GM18511 (cell line): ENCODE measurements at regions not wholly inside any gene's neighbourhood (a gene's known extent, or its start where the extent isn't known, plus 50 kb on each side); places are given as distances from the start of the nearest gene placed in this dataset.
"Not testable (repeated sequence)": the region's sequence is repeated elsewhere in the genome, so short reads cannot be mapped to it uniquely, and the experiment has no call there.

Source experiments
- ATAC-seq: cut with Tn5 transposase; IDR thresholded peaks from one replicate; pipeline ENCODE4 v1.9.1; 2021; ENCODE audit warnings: mild to moderate bottlenecking, moderate library complexity; ENCODE audit not compliant: unreplicated experiment

DNA sequence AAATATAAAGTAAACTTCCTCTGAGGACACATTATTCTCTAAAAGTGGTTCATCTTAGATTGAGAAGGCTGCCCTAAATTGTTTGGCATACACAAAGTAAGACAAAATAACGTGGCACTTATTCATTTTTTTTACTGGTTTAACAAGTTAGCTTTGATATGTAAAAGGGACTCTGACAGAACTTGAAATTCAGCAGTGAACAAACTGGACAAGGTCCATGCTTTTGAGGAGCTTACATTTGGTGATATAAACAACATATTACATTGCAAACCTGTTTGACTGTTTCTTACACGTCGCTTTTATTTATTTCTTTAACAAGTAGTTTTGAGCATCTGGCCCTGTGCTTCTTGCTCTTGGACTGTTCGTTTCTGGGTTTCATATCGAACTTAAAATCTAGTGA lies 253.1 kb upstream of the POM121L12 start:
- no peak for ATAC-seq

DNA sequence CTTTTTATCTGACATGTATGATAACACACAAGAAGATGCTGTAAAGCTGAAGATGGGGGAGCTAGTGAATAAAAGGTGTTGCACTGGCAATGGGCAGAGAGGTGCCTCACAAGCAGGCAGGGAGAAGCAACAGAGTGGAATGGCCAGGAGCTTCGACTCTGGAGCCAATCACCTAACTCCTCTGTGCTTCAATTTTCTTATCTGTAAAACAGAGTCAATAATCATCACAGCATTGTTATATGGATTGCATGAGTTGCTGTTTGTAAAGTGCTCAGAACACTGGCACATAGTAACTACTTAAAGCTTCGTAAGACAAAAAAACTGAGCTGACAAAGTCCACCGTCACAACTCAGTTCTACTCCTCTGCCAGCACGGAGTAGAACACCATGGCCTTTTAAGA lies 254.2 kb upstream of the POM121L12 start:
- no peak for ATAC-seq

DNA sequence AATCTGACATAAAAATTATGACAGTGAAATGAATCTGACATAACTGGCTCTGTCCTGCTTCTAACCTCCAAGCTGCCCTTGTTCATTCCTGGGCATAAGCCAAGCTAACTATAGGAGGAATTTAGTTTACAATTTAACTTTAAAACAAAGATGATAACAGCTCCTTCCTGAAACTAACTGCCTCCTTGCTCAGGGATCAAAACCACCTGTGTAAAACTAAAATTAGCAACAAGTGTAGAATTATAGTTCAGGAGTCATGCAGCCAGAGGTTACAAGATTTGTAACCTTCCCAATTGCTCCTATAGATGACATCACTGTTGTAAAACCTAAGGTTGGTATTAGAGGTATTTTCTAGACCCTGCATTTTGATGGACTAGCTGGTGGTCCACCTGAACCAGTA lies 256.4 kb upstream of the POM121L12 start:
- ATAC-seq = no peak

GRCh38 chr7:52777051-52777822 lies 258.2 kb upstream of the POM121L12 start:
- ATAC-seq = no peak

GRCh38 chr7:52775876-52776275 lies 259.6 kb upstream of the POM121L12 start:
- ATAC-seq = no peak

DNA sequence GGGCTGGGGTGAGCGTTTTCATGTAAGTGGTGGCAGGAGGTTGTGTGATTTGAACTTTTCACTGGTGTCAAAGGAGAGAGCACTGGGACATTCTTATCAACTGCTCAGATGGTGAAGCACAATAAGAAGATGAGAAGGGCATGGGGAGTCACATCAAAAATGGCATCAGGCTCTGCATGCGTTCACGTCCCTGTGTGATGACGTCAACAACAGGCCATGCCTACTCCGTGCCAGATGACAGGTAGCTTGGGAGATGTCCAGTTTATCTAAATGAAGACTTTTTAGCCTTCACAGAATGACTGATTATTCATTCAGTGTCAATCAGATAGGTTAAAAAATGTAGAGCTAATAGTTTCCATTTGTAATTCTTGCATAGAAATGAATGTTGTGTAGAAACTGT lies 264.3 kb upstream of the POM121L12 start:
- ATAC-seq = no peak

GRCh38 chr7:52764492-52765169 lies 270.8 kb upstream of the POM121L12 start:
- ATAC-seq = no peak

GRCh38 chr7:52758356-52758755 lies 277.1 kb upstream of the POM121L12 start:
- ATAC-seq = no peak

- no peak for ATAC-seq
Measured at GRCh38 chr7:52753855-52754254, 281.6 kb upstream of the POM121L12 start.

- ATAC-seq = no peak
Measured at GRCh38 chr7:52752891-52753290, 282.5 kb upstream of the POM121L12 start.

DNA sequence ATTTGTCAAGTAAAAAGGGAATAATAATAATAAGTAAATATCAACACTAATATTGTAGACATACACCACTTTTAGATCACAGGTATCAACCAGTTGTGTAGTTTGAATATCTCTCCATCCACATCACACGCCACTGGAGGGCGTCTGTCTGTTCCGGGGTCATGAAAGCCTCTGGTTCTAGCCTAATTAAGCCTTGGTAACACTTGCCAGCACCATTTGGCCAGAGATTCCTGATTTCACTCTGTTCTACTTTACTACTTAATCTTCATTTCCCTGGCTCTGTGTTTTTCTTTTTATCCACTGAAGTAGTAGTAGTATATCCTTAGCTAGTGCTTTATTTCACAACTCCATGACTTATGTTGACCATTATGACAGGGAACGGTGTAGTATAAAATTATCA lies 285.6 kb upstream of the POM121L12 start:
- ATAC-seq = no peak

- ATAC-seq = no peak
Measured at GRCh38 chr7:52747817-52748216, 287.6 kb upstream of the POM121L12 start.

DNA sequence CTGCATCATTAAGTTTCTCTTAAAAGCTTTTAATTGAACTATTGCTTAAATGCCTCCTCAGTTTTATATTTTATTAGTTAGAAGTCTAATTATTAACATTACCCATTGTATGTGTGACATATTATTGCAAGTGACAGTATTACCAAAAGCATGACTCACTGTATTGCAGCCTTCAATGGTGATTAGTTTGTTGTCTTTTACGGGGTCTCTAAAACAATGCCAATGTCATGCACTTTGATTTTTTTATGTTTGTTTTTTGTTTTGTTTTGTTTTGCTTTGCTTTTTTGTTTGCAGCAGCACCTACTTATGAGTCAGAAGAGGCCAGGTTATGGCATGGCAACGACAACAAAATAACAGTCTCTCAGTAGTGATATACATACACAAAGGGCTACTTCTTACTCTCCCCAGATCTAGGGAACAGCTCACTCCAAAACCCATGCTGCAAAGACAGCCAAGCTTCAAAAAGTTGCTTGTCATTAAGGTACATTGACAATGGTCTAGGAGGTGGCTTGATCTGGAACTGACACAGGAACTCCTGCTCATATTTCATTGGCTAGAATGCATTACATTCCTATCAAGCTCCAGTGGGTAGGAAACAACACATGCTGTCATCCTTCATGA lies 293.7 kb upstream of the POM121L12 start:
- ATAC-seq = no peak

- ATAC-seq = no peak
Measured at GRCh38 chr7:52735656-52736055, 299.8 kb upstream of the POM121L12 start.

DNA sequence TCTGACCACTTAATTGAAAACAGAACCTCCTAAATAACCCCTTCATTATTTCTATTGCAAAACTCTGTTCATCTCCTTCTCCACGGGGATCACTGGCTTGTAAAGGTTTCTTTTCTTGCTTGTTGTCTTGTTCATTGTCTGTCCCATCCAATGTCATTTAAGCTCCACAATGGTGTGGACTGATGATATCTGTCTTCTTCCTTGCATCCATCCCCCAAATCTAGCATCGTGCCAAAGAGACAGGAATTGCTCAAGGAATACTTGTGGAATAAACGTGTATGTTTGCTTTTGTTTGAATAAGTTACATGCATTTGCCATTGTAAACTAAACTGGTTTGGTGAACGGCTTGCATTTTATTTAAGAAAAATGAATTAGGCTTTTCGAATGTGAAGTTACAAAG lies 306.8 kb upstream of the POM121L12 start:
- not testable (repeated sequence) for ATAC-seq

DNA sequence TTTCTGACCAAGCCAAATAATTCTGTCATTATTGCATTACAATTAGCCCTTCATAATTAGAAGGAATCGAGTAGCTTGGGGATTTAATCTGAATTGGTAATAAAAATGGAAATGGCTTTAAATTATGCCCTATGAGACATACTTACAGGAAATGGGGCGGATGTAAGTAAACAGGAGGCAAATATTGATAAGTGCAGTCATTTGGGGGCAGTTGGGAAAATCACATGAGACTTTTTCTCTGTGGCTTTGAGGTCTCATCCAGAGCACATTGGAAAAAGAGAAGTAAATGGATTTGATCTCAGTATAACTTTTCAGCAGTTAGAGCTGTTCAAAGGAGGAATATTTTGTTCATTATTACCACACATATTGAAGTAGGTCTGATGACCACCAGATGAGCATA lies 307.8 kb upstream of the POM121L12 start:
- ATAC-seq = no peak

DNA sequence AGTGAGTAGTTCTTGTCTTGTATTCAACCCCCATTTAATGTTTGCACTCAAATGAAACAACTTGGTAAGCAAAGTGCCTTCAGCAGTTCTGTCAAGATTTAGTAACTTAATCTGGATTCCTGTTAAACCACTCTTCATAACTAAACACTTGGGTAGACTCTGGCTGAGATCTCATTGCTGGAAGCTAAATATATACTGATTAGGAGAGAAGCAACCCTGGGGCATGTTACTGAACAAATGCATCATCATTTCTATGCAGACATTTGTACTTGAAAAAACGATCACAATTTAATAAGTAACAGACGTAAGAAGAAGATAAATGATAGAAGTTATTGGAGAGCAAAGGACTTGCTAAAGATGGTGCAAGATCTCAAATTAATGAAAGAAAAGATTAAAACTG lies 308.4 kb upstream of the POM121L12 start:
- no peak for ATAC-seq

DNA sequence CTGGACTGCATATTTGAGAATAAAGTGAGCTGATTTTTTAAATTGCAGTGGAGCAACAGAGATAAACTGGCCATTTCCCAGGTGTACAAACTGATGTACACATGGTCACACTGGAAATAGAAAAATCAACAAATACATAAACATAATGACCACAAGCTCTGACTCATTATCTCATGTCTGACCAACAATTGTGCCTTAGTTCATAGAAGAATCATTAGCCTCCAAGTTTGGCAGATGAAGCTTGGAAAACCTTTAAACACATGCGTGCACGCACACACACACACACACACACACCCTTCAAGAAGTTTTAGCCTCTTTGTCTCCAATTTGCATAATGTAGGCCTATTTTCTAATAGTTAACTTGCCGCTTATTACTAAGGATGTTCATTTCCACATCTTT lies 308.9 kb upstream of the POM121L12 start:
- ATAC-seq = no peak

- ATAC-seq = no peak
Measured at GRCh38 chr7:52723606-52724005, 311.8 kb upstream of the POM121L12 start.

GRCh38 chr7:52720856-52721255 lies 314.6 kb upstream of the POM121L12 start:
- no peak for ATAC-seq

GRCh38 chr7:52719677-52720076 lies 315.8 kb upstream of the POM121L12 start:
- ATAC-seq = no peak

GRCh38 chr7:52715701-52716100 lies 319.7 kb upstream of the POM121L12 start:
- ATAC-seq = no peak
